HCT116 (cell line): ENCODE measurements at regions not wholly inside any gene's neighbourhood (a gene's known extent, or its start where the extent isn't known, plus 50 kb on each side); places are given as distances from the start of the nearest gene placed in this dataset.

Experiments used
- ATAC-seq: fragments of 200-7000 bp; cut with Tn5 transposase; 2 replicates; pipeline ENCODE4 v1.9.1; 2020; ENCODE audit warnings: mild to moderate bottlenecking, moderate library complexity
- BruUV-seq: library from RNA; stranded (reverse); fragments of 400-500 nt; replicated peaks from 2 replicates; lab custom pipeline; 2021; lab: Mats Ljungman, UMichigan
- CTCF ChIA-PET: fragments of 300-600 bp; sonication (Branson Sonifier 250); formaldehyde crosslinking; loops from one replicate; lab custom pipeline; 2021; ENCODE audit warnings: antibody characterized with exemption; lab: Charles Lee
- POLR2A ChIA-PET: fragments of 300-600, 350-600 bp; sonication (Branson Sonifier 250); formaldehyde crosslinking; loops from one replicate; lab custom pipeline; 2021; ENCODE audit warnings: antibody characterized with exemption; lab: Charles Lee
- RAD21 ChIA-PET, 2 experiments: fragments of 300-600 bp; sonication (Branson Sonifier 250); formaldehyde crosslinking; loops; one replicate each; lab custom pipeline; 2023; ENCODE audit warnings: low total read pairs in 2 of 2; ENCODE audit not compliant: uncharacterized antibody in 2 of 2, unreplicated experiment in 2 of 2, low non-redundant PET in 1 of 2; lab: Charles Lee
- DNase-seq: peaks from one replicate; pipeline ENCODE4 v3.0.0-alpha.2; 2010; ENCODE audit warnings: low read depth, low spot score
- H2AFZ ChIP-seq: fragments of 200-600 bp; shearing (Covaris generic), sonication (generic); 2 replicates; pipeline ENCODE4 v1.6.1; 2017; ENCODE audit warnings: low read depth, mixed run types, mixed read lengths, antibody characterized with exemption, low read length; ENCODE audit not compliant: poor library complexity, severe bottlenecking
- H3K27ac ChIP-seq: 2 replicates; pipeline ENCODE4 v1.5.1; 2012; ENCODE audit warnings: low read depth, low read length
- H3K27me3 ChIP-seq: fragments of 200-600 bp; sonication (generic); 2 replicates; pipeline ENCODE4 v1.6.1; 2016; ENCODE audit warnings: mixed run types, low read length, mixed read lengths; ENCODE audit not compliant: insufficient read depth
- H3K36me3 ChIP-seq, 2 experiments: fragments of 200-500 bp in 1 of 2; fragments of 200-600 bp in 1 of 2; sonication (Bioruptor generic) in 1 of 2; sonication (generic) in 1 of 2; 2 replicates each; pipeline versions ENCODE4 v1.5.1 to v1.6.1; 2014 to 2016; ENCODE audit warnings: low read length in 2 of 2, inconsistent platforms in 1 of 2, mixed read lengths in 1 of 2, mixed run types in 1 of 2; ENCODE audit not compliant: insufficient read depth in 2 of 2, control insufficient read depth in 1 of 2
- H3K4me1 ChIP-seq, 2 experiments: fragments of 200-600 bp in 1 of 2; sonication (generic) in 1 of 2; 2 replicates each; pipeline versions ENCODE4 v1.5.1 to v1.6.1; 2012 to 2017; ENCODE audit warnings: low read length in 2 of 2, inconsistent platforms in 1 of 2, mild to moderate bottlenecking in 1 of 2, mixed read lengths in 1 of 2, mixed run types in 1 of 2, moderate library complexity in 1 of 2; ENCODE audit not compliant: insufficient read depth in 2 of 2, control insufficient read depth in 1 of 2
- H3K4me2 ChIP-seq: fragments of 200-600 bp; sonication (generic); 2 replicates; pipeline ENCODE4 v1.6.1; 2017; ENCODE audit warnings: mixed run types, low read length, mixed read lengths
- H3K4me3 ChIP-seq, 2 experiments: fragments of 200-600 bp in 1 of 2; sonication (generic) in 1 of 2; replicated peaks in 1 of 2; 2 replicates each; pipeline ENCODE4 v1.5.1; 2011 to 2016; ENCODE audit warnings: low read length in 2 of 2, control low read depth in 1 of 2, low read depth in 1 of 2, mild to moderate bottlenecking in 1 of 2, mixed read lengths in 1 of 2, mixed run types in 1 of 2
- H3K79me2 ChIP-seq: fragments of 200-600 bp; sonication (generic); 2 replicates; pipeline ENCODE4 v1.6.1; 2017; ENCODE audit warnings: mild to moderate bottlenecking, mixed run types, low read length, moderate library complexity, mixed read lengths; ENCODE audit not compliant: insufficient read depth
- H3K9ac ChIP-seq: fragments of 200-600 bp; sonication (generic); 2 replicates; pipeline ENCODE4 v1.6.1; 2016; ENCODE audit warnings: low read length, mixed read lengths
- H3K9me2 ChIP-seq: fragments of 200-600 bp; sonication (generic), shearing (Covaris generic); 2 replicates; pipeline ENCODE4 v1.6.1; 2017; ENCODE audit warnings: mixed run types, mild to moderate bottlenecking, moderate library complexity; ENCODE audit not compliant: insufficient read depth
- H3K9me3 ChIP-seq, 2 experiments: fragments of 200-500 bp in 1 of 2; fragments of 200-600 bp in 1 of 2; sonication (Bioruptor generic) in 1 of 2; sonication (generic) in 1 of 2; 2 replicates each; pipeline ENCODE4 v1.6.1; 2014 to 2017; ENCODE audit warnings: low read length in 2 of 2, mixed read lengths in 2 of 2, inconsistent platforms in 1 of 2, low read depth in 1 of 2, mild to moderate bottlenecking in 1 of 2, mixed run types in 1 of 2, moderate library complexity in 1 of 2; ENCODE audit not compliant: control insufficient read depth in 1 of 2, insufficient read depth in 1 of 2
- H4K20me1 ChIP-seq: fragments of 200-600 bp; sonication (generic), shearing (Covaris generic); 2 replicates; pipeline ENCODE4 v1.6.1; 2017; ENCODE audit warnings: mixed run types, mild to moderate bottlenecking, moderate library complexity; ENCODE audit not compliant: insufficient read depth
- ATF3 ChIP-seq: IDR thresholded peaks from 2 replicates; pipeline ENCODE4 v1.6.1; 2012
- EZH2phosphoT487 ChIP-seq: fragments of 200-600 bp; IDR thresholded peaks from 2 replicates; pipeline ENCODE4 v1.6.1; 2018; ENCODE audit warnings: antibody characterized with exemption, borderline replicate concordance
- JUND ChIP-seq: IDR thresholded peaks from 2 replicates; pipeline ENCODE4 v1.6.1; 2012
- POLR2A ChIP-seq: IDR thresholded peaks from 2 replicates; pipeline ENCODE4 v1.7.0; 2011; ENCODE audit warnings: borderline replicate concordance; ENCODE audit not compliant: insufficient read depth, insufficient read length; ENCODE audit errors: extremely low read depth
- POLR2AphosphoS5 ChIP-seq: IDR thresholded peaks from 2 replicates; pipeline ENCODE4 v1.6.1; 2011; ENCODE audit warnings: mild to moderate bottlenecking, low read depth, low read length, moderate library complexity
- RAD21 ChIP-seq: IDR thresholded peaks from 2 replicates; pipeline ENCODE4 v1.6.1; 2012; ENCODE audit warnings: low read depth, mild to moderate bottlenecking
- YY1 ChIP-seq: IDR thresholded peaks from 2 replicates; pipeline ENCODE4 v1.6.1; 2011; ENCODE audit warnings: low read length, low read depth, moderate library complexity, mild to moderate bottlenecking; ENCODE audit not compliant: insufficient replicate concordance; ENCODE audit errors: extremely low read depth
- ZBTB33 ChIP-seq: IDR thresholded peaks from 2 replicates; pipeline ENCODE4 v1.6.1; 2011; ENCODE audit warnings: mild to moderate bottlenecking, low read length, moderate library complexity; ENCODE audit not compliant: insufficient replicate concordance; ENCODE audit errors: extremely low read depth
- ZNF274 ChIP-seq: fragments of 200-500 bp; sonication (Bioruptor generic); IDR thresholded peaks from 2 replicates; pipeline ENCODE4 v1.6.1; 2014; ENCODE audit warnings: mild to moderate bottlenecking, low read depth, low read length, inconsistent platforms
- intact Hi-C: fragments of 100-400 bp; cut with micrococcal nuclease; formaldehyde crosslinking; loops from 2 replicates; pipeline ENCODE4 v1.10.0; 2022
- TF ChIP-seq, protein P1 (sequence below), 3 experiments: fragments of 200-600 bp in 1 of 3; sonication (generic) in 1 of 3; IDR thresholded peaks in 2 of 3; conservative IDR thresholded peaks in 1 of 3; 2 replicates each; pipeline ENCODE4 v1.5.1; 2012 to 2017; ENCODE audit warnings: low read depth in 2 of 3, low read length in 2 of 3, antibody characterized with exemption in 1 of 3, borderline replicate concordance in 1 of 3, control low read depth in 1 of 3, mild to moderate bottlenecking in 1 of 3, mixed read lengths in 1 of 3, mixed run types in 1 of 3, moderate library complexity in 1 of 3; ENCODE audit not compliant: insufficient read depth in 1 of 3

DNA sequence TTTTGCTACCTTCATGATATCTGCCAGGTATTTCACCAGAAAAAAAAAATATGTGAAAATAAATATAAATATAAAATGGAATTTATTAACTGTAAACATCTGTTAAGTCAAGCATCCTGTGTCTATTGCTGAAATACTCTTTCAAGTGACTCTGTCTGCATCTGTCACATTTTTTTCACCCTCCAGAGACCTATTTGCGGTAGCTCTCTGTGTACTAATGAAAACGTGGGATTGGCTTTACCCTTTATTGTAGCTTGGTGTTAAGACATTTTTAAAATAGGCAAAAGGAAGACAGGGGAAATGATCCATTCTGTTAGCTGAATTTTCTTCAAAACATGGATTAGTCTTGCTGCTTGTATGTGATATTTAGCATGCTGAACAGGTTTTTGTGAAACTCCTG lies 536.0 kb upstream of the WWC1 start:
- Histone ChIP-seq H3K36me3 (no peaks in the 10 kb centered on the region), H3K79me2 (no peaks in the 10 kb centered on the region), H3K9ac (no peak overlapping the region), H3K4me2 (no peak overlapping the region), H2AFZ (no peak overlapping the region), H3K9me2 (no peaks in the 10 kb centered on the region), H3K9me3 (no peaks in the 10 kb centered on the region), H3K4me1 (no peaks in the 10 kb centered on the region; a peak in 1 of 4 replicates), H4K20me1 (no peaks in the 10 kb centered on the region), H3K4me3 (no peak overlapping the region), H3K27me3 (peaks cover 25% of the 10 kb centered on the region), H3K27ac (no peak overlapping the region)
- TF ChIP-seq EZH2phosphoT487 (no peak), ZBTB33 (no peak)
- intact Hi-C loops, result no loop called here
- ATAC-seq (no peak), DNase-seq (no peak)
- ChIA-PET CTCF (no interaction called here), RAD21 (no interaction called here), POLR2A (no interaction called here)
- no TSS peak for BruUV-seq

DNA sequence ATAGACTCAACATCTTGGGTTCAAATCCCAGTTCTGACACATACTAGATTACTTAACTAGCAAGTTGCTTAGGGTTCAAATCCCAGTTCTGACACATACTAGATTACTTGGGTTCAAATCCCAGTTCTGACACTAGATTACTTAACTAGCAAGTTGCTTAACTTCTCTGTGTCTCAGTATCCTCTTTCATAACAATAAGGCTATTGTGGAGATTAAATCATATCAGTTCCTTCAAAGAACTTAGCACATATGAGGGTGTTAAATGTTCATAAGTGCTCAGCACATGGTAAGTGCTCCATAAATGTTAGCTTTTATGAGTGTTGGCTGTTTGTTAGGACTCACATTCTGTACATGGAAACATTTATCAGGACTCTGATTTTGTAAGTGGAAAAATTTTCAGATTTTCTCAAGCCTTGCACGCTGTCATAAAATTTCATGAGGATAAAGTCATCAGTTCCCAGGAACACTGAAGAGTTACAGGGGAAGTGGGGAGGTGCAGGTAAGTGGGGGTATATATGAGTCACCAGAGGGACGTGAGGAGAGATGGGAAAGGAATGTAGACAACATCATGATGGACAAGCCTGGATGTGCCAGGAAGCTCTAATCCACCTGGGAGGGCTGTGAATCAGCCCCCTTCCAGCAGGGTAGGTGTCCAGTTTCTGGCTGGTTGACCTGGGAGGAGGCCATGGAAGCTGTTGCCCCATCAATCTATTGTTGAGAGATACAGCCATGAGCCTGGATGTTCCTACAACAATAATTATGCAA lies 532.2 kb upstream of the WWC1 start:
- Histone ChIP-seq H3K9ac (no peak overlapping the region), H4K20me1 (no peaks in the 10 kb centered on the region), H3K9me2 (no peaks in the 10 kb centered on the region), H3K4me2 (no peak overlapping the region), H3K27me3 (peaks cover 30% of the 10 kb centered on the region), H3K9me3 (no peaks in the 10 kb centered on the region), H2AFZ (no peak overlapping the region), H3K4me1 (no peaks in the 10 kb centered on the region; a peak in 1 of 4 replicates), H3K27ac (no peak overlapping the region), H3K4me3 (no peak overlapping the region), H3K36me3 (no peaks in the 10 kb centered on the region), H3K79me2 (no peaks in the 10 kb centered on the region)
- BruUV-seq, result no TSS peak
- no peak for DNase-seq
- ChIA-PET POLR2A (no interaction called here), RAD21 (no interaction called here), CTCF (no interaction called here)
- intact Hi-C loops, result no loop called here
- TF ChIP-seq ZNF274 (no peak), POLR2A (no peak), POLR2AphosphoS5 (no peak), RAD21 (no peak), EZH2phosphoT487 (no peak), YY1 (no peak), ATF3 (no peak), JUND (no peak)
- TF ChIP-seq, protein P1, sequence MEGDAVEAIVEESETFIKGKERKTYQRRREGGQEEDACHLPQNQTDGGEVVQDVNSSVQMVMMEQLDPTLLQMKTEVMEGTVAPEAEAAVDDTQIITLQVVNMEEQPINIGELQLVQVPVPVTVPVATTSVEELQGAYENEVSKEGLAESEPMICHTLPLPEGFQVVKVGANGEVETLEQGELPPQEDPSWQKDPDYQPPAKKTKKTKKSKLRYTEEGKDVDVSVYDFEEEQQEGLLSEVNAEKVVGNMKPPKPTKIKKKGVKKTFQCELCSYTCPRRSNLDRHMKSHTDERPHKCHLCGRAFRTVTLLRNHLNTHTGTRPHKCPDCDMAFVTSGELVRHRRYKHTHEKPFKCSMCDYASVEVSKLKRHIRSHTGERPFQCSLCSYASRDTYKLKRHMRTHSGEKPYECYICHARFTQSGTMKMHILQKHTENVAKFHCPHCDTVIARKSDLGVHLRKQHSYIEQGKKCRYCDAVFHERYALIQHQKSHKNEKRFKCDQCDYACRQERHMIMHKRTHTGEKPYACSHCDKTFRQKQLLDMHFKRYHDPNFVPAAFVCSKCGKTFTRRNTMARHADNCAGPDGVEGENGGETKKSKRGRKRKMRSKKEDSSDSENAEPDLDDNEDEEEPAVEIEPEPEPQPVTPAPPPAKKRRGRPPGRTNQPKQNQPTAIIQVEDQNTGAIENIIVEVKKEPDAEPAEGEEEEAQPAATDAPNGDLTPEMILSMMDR (IDR thresholded peaks at IDR 0.05 in 2 of 3, conservative IDR thresholded peaks at IDR 0.05 in 1 of 3; ENCODE audit: borderline replicate concordance in 1 of 3, insufficient read depth in 1 of 3, low read depth in 2 of 3, low read length in 2 of 3), result no peak
- ATAC-seq, result no peak; the same call in 1 of the 2 replicates
